ENCODE measurements at regions not wholly inside any gene's neighbourhood (a gene's known extent, or its start where the extent isn't known, plus 50 kb on each side); places are given as distances from the start of the nearest gene placed in this dataset.

DNA sequence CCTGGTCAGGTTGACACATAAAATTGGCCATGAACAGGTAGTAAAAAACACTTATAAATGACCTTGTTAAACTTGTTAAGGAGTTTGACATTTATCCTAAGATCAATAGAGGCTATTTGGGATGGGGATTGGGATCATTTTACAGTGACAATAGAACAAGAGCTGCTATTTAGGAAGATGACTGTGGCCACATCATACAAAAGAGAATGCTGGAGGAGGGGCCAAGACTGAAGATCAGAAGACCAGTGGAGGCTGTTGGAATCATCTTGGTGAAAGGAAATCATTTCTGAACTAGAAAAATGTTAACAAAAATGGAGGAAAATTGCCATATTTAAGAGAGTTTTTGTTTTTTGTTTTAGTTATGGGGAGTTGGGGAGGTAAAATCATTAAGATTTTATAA lies 304.8 kb upstream of the TLE4 start:
- H3K4me3 ChIP-seq = no peak overlapping the region
- no peaks in the 10 kb centered on the region for H3K4me1 ChIP-seq
- H3K27ac ChIP-seq = no peak overlapping the region
- no peaks in the 10 kb centered on the region for H3K36me3 ChIP-seq
- TF ChIP-seq, protein P1, sequence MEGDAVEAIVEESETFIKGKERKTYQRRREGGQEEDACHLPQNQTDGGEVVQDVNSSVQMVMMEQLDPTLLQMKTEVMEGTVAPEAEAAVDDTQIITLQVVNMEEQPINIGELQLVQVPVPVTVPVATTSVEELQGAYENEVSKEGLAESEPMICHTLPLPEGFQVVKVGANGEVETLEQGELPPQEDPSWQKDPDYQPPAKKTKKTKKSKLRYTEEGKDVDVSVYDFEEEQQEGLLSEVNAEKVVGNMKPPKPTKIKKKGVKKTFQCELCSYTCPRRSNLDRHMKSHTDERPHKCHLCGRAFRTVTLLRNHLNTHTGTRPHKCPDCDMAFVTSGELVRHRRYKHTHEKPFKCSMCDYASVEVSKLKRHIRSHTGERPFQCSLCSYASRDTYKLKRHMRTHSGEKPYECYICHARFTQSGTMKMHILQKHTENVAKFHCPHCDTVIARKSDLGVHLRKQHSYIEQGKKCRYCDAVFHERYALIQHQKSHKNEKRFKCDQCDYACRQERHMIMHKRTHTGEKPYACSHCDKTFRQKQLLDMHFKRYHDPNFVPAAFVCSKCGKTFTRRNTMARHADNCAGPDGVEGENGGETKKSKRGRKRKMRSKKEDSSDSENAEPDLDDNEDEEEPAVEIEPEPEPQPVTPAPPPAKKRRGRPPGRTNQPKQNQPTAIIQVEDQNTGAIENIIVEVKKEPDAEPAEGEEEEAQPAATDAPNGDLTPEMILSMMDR (IDR thresholded peaks at IDR 0.05) = no peak
- no peaks in the 10 kb centered on the region for H3K27me3 ChIP-seq
- DNase-seq (ENCODE audit: low spot score) = no peak
- H3K9me3 ChIP-seq = no peaks in the 10 kb centered on the region

DNA sequence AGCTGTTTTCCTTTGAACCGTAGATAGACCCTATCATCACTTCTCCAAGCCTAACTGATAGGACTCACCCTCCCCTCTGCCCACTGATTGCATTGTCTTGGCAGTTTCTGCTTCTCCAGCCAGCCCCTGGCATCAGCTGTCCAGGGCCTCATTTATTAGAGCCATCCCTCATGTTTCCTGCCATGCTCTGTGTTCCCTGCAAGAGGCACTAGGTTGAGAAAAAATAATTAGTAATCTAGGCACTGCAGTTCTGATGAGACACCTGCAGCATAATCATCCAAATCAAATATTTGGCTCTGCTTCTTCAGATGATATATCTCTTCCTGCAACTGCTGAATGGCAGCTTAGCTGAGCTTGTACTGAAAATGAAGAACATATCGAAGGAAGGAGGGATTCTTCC lies 303.0 kb upstream of the TLE4 start:
- no peak overlapping the region for H3K27ac ChIP-seq
- no peak overlapping the region for H3K4me3 ChIP-seq
- no peaks in the 10 kb centered on the region for H3K9me3 ChIP-seq
- no peaks in the 10 kb centered on the region for H3K4me1 ChIP-seq
- H3K27me3 ChIP-seq = no peaks in the 10 kb centered on the region
- TF ChIP-seq, protein P1 (IDR thresholded peaks at IDR 0.05) = no peak
- DNase-seq (ENCODE audit: low spot score) = no peak
- no peaks in the 10 kb centered on the region for H3K36me3 ChIP-seq

DNA sequence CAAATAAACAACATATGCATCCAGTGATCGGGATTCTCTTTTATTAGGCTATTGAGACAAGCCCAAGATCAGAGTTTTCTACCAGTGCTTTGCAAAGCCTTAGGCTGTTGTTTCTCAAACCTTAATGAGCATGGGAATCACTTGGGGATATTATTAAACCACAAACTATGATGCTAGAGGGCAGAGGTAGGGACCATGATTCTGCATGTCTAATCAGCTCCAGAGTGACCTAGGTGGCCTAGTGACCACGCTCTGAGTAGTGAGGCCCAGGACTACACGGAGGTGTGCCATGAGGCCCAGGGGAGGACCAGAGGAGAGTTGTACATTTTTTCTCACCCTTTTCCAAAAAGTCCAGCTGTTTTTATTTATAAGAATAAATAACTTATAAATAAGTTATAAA lies 298.5 kb upstream of the TLE4 start:
- Histone ChIP-seq H3K4me1 (no peaks in the 10 kb centered on the region), H3K27ac (no peak overlapping the region), H3K27me3 (no peaks in the 10 kb centered on the region), H3K9me3 (no peaks in the 10 kb centered on the region), H3K4me3 (no peak overlapping the region), H3K36me3 (no peaks in the 10 kb centered on the region)
- TF ChIP-seq, protein P1 (IDR thresholded peaks at IDR 0.05) = no peak
- DNase-seq (ENCODE audit: low spot score) = no peak

DNA sequence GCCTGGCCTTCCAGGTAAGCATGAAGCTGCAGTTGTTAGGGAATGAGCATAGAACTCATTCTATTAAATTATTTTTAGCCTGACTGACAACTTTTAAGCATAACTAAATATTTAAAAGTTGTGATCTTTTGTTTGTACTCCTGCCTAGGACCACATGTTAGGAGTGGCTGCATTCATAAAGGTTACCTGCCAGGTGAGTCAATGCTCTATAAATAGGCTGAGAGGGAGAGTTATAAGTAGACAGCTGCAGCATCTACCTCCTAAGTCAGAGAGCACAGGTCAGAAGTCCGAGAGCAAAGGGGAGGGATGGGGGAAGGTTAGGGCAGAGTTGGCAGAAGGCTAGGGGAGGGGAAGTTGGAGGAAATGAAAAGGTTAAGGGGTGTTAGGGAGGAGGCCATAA lies 292.4 kb upstream of the TLE4 start:
- no peaks in the 10 kb centered on the region for H3K36me3 ChIP-seq
- H3K4me3 ChIP-seq = no peak overlapping the region
- TF ChIP-seq, protein P1 (IDR thresholded peaks at IDR 0.05) = no peak
- H3K9me3 ChIP-seq = no peaks in the 10 kb centered on the region
- no peak for DNase-seq (ENCODE audit: low spot score)
- no peaks in the 10 kb centered on the region for H3K27me3 ChIP-seq
- H3K27ac ChIP-seq = no peak overlapping the region
- H3K4me1 ChIP-seq = no peaks in the 10 kb centered on the region

DNA sequence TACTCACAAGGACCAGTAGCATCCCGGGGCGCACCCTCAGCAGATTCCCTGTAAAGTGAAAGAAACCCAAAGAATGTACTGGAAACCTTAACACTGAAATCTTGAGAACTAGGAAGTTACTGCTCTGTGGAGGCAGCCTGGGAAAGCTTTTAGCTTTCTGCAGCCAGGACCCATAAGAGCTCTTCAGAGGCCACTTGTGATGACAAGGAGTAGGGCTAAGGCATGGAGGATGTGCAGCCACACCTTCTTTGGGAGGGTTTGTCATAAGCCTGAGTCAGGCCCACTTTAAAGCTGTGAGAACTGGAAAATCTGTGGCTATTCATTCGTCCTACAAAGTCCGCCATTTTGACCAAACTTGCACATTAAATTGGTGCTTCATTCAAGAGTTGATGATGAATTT lies 291.1 kb upstream of the TLE4 start:
- H3K27me3 ChIP-seq = no peaks in the 10 kb centered on the region
- H3K27ac ChIP-seq = no peak overlapping the region
- H3K4me1 ChIP-seq = no peaks in the 10 kb centered on the region
- no peaks in the 10 kb centered on the region for H3K9me3 ChIP-seq
- no peak for DNase-seq (ENCODE audit: low spot score)
- H3K4me3 ChIP-seq = no peak overlapping the region
- TF ChIP-seq, protein P1 (IDR thresholded peaks at IDR 0.05) = no peak
- no peaks in the 10 kb centered on the region for H3K36me3 ChIP-seq

DNA sequence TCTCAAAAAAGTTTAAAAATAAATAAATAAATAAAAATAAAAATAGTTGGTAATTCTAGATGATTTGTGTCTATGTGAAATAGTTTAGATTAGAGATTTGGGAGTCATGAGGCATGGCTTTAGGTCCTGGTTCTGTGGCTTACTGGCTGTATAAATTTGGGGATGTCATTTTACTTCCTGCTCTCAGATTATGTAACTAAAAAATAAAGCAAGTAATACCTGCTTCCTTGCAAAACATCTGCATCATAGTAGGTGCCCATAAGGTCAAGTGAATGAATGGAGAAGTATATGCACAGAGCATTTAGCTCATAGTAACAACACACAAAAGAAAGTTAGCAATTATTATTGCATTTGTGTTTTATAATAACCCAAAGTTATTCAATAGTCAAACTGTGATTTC lies 287.7 kb upstream of the TLE4 start:
- no peak for DNase-seq (ENCODE audit: low spot score)
- no peaks in the 10 kb centered on the region for H3K4me1 ChIP-seq
- TF ChIP-seq, protein P1 (IDR thresholded peaks at IDR 0.05) = no peak
- no peak overlapping the region for H3K4me3 ChIP-seq
- no peaks in the 10 kb centered on the region for H3K9me3 ChIP-seq
- H3K36me3 ChIP-seq = no peaks in the 10 kb centered on the region
- no peak overlapping the region for H3K27ac ChIP-seq
- no peaks in the 10 kb centered on the region for H3K27me3 ChIP-seq
